GM21515 (cell line): ENCODE measurements at regions not wholly inside any gene's neighbourhood (a gene's known extent, or its start where the extent isn't known, plus 50 kb on each side); places are given as distances from the start of the nearest gene placed in this dataset.
"Not testable (repeated sequence)": the region's sequence is repeated elsewhere in the genome, so short reads cannot be mapped to it uniquely, and the experiment has no call there.

Experiments used
- ATAC-seq: cut with Tn5 transposase; IDR thresholded peaks from one replicate; pipeline ENCODE4 v1.9.1; 2021; ENCODE audit not compliant: unreplicated experiment

GRCh38 chr4:125791896-125792295 is 477.1 kb downstream of the FAT4 start:
- no peak for ATAC-seq

- no peak for ATAC-seq
Observed at GRCh38 chr4:125794989-125795388, 480.2 kb downstream of the FAT4 start.

GRCh38 chr4:125796138-125796537 is 481.4 kb downstream of the FAT4 start:
- ATAC-seq: no peak

GRCh38 chr4:125797621-125798020 is 482.9 kb downstream of the FAT4 start:
- ATAC-seq: not testable (repeated sequence)

- ATAC-seq: no peak
Observed at GRCh38 chr4:125801373-125801772, 486.6 kb downstream of the FAT4 start.

- ATAC-seq: no peak
Observed at GRCh38 chr4:125801924-125802323, 487.2 kb downstream of the FAT4 start.

- no peak for ATAC-seq
Observed at GRCh38 chr4:125808022-125808421, 493.3 kb downstream of the FAT4 start.

GRCh38 chr4:125808570-125808969 is 493.8 kb downstream of the FAT4 start:
- ATAC-seq: no peak

- no peak for ATAC-seq
Observed at GRCh38 chr4:125811892-125812291, 497.1 kb downstream of the FAT4 start.

- ATAC-seq: no peak
Observed at GRCh38 chr4:125826801-125827695, 512.3 kb downstream of the FAT4 start.

GRCh38 chr4:125827696-125828052 is 512.9 kb downstream of the FAT4 start:
- no peak for ATAC-seq

GRCh38 chr4:125828346-125828745 is 513.6 kb downstream of the FAT4 start:
- ATAC-seq: no peak

- no peak for ATAC-seq
Observed at GRCh38 chr4:125832161-125832560, 517.4 kb downstream of the FAT4 start.

GRCh38 chr4:125836597-125837195 is 521.9 kb downstream of the FAT4 start:
- no peak for ATAC-seq

GRCh38 chr4:125837493-125838201 is 522.9 kb downstream of the FAT4 start:
- ATAC-seq: no peak

- no peak for ATAC-seq
Observed at GRCh38 chr4:125838202-125838601, 523.4 kb downstream of the FAT4 start.

GRCh38 chr4:125838924-125839323 is 524.2 kb downstream of the FAT4 start:
- no peak for ATAC-seq

- ATAC-seq: no peak
Observed at GRCh38 chr4:125843947-125844346, 529.2 kb downstream of the FAT4 start.

- no peak for ATAC-seq
Observed at GRCh38 chr4:125847518-125847917, 532.8 kb downstream of the FAT4 start.

GRCh38 chr4:125849869-125850268 is 535.1 kb downstream of the FAT4 start:
- ATAC-seq: no peak

- no peak for ATAC-seq
Observed at GRCh38 chr4:125891597-125892258, 577.0 kb downstream of the FAT4 start.
